A673 (cell line): ENCODE measurements at regions not wholly inside any gene's neighbourhood (a gene's known extent, or its start where the extent isn't known, plus 50 kb on each side); places are given as distances from the start of the nearest gene placed in this dataset.
A peak's percentile ranks its signal among the peaks of the same experiment; 100 is the strongest.

Experiments used
- BruUV-seq: library from RNA; stranded (reverse); fragments of 400-500 nt; replicated peaks from 2 replicates; lab custom pipeline; 2021; lab: Mats Ljungman, UMichigan
- CTCF ChIA-PET: fragments of 300-600 bp; sonication (Branson Sonifier 250); formaldehyde crosslinking; loops from one replicate; lab custom pipeline; 2022; ENCODE audit warnings: antibody characterized with exemption; lab: Charles Lee
- POLR2A ChIA-PET: fragments of 300-600 bp; sonication (Branson Sonifier 250); formaldehyde crosslinking; loops from one replicate; lab custom pipeline; 2022; ENCODE audit warnings: antibody characterized with exemption; ENCODE audit not compliant: low non-redundant PET; lab: Charles Lee
- DNase-seq: peaks from one replicate; pipeline ENCODE4 v3.0.0-alpha.2; 2015; ENCODE audit warnings: low spot score
- H3K27ac ChIP-seq: fragments of 200-600 bp; sonication (generic); 2 replicates; pipeline ENCODE4 v1.5.1; 2016; ENCODE audit warnings: mixed run types, low read depth, mild to moderate bottlenecking, mixed read lengths, antibody characterized with exemption, low read length; ENCODE audit not compliant: poor library complexity, severe bottlenecking
- H3K27me3 ChIP-seq: fragments of 200-600 bp; sonication (generic); replicated peaks from 2 replicates; pipeline ENCODE4 v1.6.1; 2017; ENCODE audit warnings: mixed run types, low read depth, mild to moderate bottlenecking, mixed read lengths, antibody characterized with exemption, low read length; ENCODE audit not compliant: insufficient read depth, poor library complexity
- H3K36me3 ChIP-seq: fragments of 200-600 bp; sonication (generic); 2 replicates; pipeline ENCODE4 v1.6.1; 2016; ENCODE audit warnings: mixed run types, mild to moderate bottlenecking, mixed read lengths, antibody characterized with exemption, low read length; ENCODE audit not compliant: insufficient read depth, poor library complexity, severe bottlenecking
- H3K4me1 ChIP-seq: fragments of 200-600 bp; sonication (generic); 2 replicates; pipeline ENCODE4 v1.6.1; 2017; ENCODE audit warnings: mixed run types, mild to moderate bottlenecking, mixed read lengths, antibody characterized with exemption, low read length; ENCODE audit not compliant: insufficient read depth, poor library complexity, severe bottlenecking
- H3K4me3 ChIP-seq: fragments of 200-600 bp; sonication (generic); 2 replicates; pipeline ENCODE4 v1.5.1; 2016; ENCODE audit warnings: low read depth, mixed run types, mild to moderate bottlenecking, mixed read lengths, low read length; ENCODE audit not compliant: poor library complexity, severe bottlenecking
- H3K9me3 ChIP-seq: fragments of 200-600 bp; sonication (generic); 2 replicates; pipeline ENCODE4 v1.6.1; 2016; ENCODE audit warnings: mixed run types, low read depth, mild to moderate bottlenecking, mixed read lengths, antibody characterized with exemption, low read length; ENCODE audit not compliant: poor library complexity, severe bottlenecking
- EZH2 ChIP-seq: fragments of 200-600 bp; sonication (generic); IDR thresholded peaks from 2 replicates; pipeline ENCODE4 v1.6.1; 2017; ENCODE audit warnings: borderline replicate concordance, low read depth, mild to moderate bottlenecking, mixed read lengths, antibody characterized with exemption, low read length; ENCODE audit not compliant: poor library complexity, severe bottlenecking
- intact Hi-C: fragments of 100-400 bp; cut with micrococcal nuclease; formaldehyde crosslinking; loops from one replicate; pipeline ENCODE4 v1.10.0; 2022; ENCODE audit not compliant: unreplicated experiment
- TF ChIP-seq, protein P1 (sequence below): fragments of 300-800, 200-600 bp; sonication (generic); conservative IDR thresholded peaks from 2 replicates; pipeline ENCODE4 v1.5.1; 2017; ENCODE audit warnings: low read depth, mild to moderate bottlenecking, antibody characterized with exemption, low read length, moderate library complexity, mixed read lengths

DNA sequence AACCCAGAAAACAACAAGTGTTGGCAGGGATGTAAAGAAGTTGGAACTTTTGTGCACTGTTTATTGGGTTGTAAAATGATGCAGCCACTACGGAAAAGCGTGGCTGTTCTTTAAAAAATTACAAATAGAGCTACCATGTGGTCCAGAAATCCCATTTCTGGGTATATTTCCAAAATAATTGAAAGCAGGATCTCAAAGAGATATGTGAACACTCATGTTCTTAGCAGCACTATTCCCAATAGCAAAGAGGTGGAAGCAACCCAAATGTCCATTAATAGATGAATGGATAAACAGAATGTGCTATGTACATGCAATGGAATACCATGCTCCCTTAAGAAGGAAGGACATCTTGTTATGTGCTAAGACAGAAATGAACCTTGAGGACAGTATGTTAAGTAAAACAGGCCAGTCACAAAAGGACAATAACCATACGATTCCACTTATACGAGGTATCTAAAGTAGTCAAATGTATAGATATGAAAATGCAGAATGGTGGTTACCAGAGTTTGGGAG is 249.5 kb downstream of the PHLDA1 start:
- TF ChIP-seq, protein P1, sequence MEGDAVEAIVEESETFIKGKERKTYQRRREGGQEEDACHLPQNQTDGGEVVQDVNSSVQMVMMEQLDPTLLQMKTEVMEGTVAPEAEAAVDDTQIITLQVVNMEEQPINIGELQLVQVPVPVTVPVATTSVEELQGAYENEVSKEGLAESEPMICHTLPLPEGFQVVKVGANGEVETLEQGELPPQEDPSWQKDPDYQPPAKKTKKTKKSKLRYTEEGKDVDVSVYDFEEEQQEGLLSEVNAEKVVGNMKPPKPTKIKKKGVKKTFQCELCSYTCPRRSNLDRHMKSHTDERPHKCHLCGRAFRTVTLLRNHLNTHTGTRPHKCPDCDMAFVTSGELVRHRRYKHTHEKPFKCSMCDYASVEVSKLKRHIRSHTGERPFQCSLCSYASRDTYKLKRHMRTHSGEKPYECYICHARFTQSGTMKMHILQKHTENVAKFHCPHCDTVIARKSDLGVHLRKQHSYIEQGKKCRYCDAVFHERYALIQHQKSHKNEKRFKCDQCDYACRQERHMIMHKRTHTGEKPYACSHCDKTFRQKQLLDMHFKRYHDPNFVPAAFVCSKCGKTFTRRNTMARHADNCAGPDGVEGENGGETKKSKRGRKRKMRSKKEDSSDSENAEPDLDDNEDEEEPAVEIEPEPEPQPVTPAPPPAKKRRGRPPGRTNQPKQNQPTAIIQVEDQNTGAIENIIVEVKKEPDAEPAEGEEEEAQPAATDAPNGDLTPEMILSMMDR = no peak
- Histone ChIP-seq H3K4me1 (peaks cover 16% of the 10 kb centered on the region), H3K9me3 (no peaks in the 10 kb centered on the region), H3K4me3 (no peak overlapping the region), H3K27ac (no peak overlapping the region), H3K27me3 (no peaks in the 10 kb centered on the region), H3K36me3 (no peaks in the 10 kb centered on the region)
- no TSS peak for BruUV-seq
- ChIA-PET POLR2A (no interaction called here), CTCF (no interaction called here)
- intact Hi-C loops = no loop called here
- DNase-seq = no peak

DNA sequence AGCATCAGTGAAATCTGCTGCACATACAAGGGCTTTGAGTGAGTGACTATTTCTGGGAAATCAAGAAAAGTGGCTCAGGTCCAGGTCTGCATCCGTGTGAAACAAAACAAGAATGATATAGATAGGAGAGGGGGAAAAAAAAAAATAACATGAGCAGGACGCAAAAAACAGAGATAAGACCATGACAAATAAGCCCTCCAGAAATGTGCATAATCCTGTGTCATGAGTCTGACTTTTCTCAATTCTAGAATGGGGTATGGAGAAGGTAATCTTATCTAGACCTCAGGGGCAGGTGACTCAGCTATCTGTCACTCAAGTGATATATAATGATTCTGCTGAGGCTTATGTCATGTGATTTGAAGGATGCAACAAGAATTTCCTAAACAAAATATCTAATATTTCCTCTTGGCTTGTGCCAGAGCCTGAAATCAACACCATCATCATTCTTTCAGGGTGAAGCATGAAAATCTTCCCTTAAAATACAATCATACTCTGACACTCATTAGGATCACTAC is 250.0 kb downstream of the PHLDA1 start:
- H3K27ac ChIP-seq = no peak overlapping the region
- intact Hi-C loops = no loop called here
- no peak overlapping the region for H3K4me3 ChIP-seq
- CTCF ChIA-PET = no interaction called here
- peaks cover 16% of the 10 kb centered on the region for H3K4me1 ChIP-seq
- H3K9me3 ChIP-seq = no peaks in the 10 kb centered on the region
- BruUV-seq = no TSS peak
- TF ChIP-seq, protein P1 = no peak
- DNase-seq = no peak
- H3K36me3 ChIP-seq = no peaks in the 10 kb centered on the region
- POLR2A ChIA-PET = no interaction called here
- H3K27me3 ChIP-seq = no peaks in the 10 kb centered on the region

DNA sequence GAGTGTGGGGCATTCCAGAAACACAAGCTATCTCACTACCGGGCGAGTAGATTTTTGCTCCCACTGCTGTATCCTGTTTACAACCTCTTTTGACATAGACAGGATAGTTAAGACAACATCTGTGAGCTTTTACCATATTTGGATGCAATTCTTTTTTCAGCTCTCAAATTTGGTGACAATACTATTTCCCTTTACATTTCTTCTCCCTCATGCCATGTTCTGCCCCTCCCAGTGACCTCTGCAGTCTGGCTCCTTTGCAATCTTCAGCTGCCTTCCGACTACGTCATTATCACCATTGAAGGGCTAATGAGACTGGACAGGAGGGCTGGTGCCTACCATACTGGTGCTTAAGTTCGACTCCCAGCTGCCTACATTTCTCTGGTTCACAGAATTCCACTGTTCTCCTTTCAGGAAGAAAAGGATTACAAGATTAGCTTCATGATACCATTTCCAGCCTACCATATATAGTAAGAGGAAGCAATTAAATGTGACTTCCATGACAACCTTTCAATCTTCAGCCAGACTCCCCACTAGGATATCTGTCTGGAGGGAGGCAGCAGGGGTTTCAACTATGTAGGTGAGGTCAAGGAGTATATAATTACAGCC is 251.6 kb downstream of the PHLDA1 start:
- Histone ChIP-seq H3K4me1 (peaks cover 16% of the 10 kb centered on the region), H3K27ac (no peak overlapping the region), H3K9me3 (no peaks in the 10 kb centered on the region), H3K4me3 (no peak overlapping the region), H3K27me3 (no peaks in the 10 kb centered on the region), H3K36me3 (no peaks in the 10 kb centered on the region)
- intact Hi-C loops = no loop called here
- no peak for TF ChIP-seq EZH2
- TF ChIP-seq, protein P1 = no peak
- DNase-seq = peak; percentile 44
- ChIA-PET CTCF (interaction anchor here (0.6 kb wide), 2 partner anchors 53 to 179 kb away, joined by 3 to 7 read pairs; no protein-coding TSS in a partner anchor), POLR2A (no interaction called here)
- BruUV-seq = no TSS peak
